AG10803 (cell line): ENCODE measurements at regions not wholly inside any gene's neighbourhood (a gene's known extent, or its start where the extent isn't known, plus 50 kb on each side); places are given as distances from the start of the nearest gene placed in this dataset.
A peak's percentile ranks its signal among the peaks of the same experiment; 100 is the strongest.

ENCODE experiments used
- DNase-seq: peaks from one replicate; pipeline ENCODE4 v3.0.0; 2010; ENCODE audit warnings: low read depth
- H3K4me3 ChIP-seq: 2 replicates; pipeline ENCODE4 v1.5.1; 2011; ENCODE audit warnings: mild to moderate bottlenecking, low read length, control low read depth
- TF ChIP-seq, protein P1 (sequence below): conservative IDR thresholded peaks from 2 replicates; pipeline ENCODE4 v1.5.1; 2011; ENCODE audit warnings: mild to moderate bottlenecking, low read length, control low read depth, inconsistent platforms

DNA sequence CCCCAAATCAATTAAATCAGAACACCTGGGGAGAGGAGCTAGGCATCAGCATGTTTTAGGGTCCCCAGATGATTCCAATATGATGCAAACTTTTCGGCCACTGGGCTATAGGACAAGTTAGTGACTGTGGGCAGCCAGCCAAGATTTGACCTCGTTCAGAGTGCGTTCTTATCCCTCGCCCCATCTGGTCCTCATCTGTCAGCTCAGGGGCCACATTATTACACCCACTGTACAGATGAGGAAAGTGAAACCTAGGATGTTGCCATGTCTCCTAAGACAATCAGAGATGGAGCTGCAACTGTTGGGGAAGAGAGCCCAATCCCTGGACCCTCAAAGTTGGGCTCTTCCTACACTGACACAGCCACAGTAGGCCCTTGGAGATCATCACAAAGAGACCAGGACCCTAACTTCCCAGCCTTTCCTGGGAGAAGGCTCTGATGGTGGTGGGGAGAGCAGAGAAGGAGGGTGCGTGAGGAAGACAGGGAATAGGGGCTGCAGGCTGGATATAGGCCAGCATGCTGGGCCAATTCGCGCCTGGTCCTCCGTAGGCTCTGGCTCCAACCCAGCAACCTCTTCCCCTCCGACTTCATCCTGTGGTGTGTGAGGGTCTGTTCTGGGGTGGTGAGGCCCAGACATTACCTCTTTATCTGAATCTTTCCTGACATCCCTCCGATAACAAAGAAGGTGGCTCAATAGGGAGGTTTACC, 109.4 kb upstream of the ZMIZ1 start:
- H3K4me3 ChIP-seq = no peak overlapping the region
- TF ChIP-seq, protein P1, sequence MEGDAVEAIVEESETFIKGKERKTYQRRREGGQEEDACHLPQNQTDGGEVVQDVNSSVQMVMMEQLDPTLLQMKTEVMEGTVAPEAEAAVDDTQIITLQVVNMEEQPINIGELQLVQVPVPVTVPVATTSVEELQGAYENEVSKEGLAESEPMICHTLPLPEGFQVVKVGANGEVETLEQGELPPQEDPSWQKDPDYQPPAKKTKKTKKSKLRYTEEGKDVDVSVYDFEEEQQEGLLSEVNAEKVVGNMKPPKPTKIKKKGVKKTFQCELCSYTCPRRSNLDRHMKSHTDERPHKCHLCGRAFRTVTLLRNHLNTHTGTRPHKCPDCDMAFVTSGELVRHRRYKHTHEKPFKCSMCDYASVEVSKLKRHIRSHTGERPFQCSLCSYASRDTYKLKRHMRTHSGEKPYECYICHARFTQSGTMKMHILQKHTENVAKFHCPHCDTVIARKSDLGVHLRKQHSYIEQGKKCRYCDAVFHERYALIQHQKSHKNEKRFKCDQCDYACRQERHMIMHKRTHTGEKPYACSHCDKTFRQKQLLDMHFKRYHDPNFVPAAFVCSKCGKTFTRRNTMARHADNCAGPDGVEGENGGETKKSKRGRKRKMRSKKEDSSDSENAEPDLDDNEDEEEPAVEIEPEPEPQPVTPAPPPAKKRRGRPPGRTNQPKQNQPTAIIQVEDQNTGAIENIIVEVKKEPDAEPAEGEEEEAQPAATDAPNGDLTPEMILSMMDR = no peak
- DNase-seq = no peak

DNA sequence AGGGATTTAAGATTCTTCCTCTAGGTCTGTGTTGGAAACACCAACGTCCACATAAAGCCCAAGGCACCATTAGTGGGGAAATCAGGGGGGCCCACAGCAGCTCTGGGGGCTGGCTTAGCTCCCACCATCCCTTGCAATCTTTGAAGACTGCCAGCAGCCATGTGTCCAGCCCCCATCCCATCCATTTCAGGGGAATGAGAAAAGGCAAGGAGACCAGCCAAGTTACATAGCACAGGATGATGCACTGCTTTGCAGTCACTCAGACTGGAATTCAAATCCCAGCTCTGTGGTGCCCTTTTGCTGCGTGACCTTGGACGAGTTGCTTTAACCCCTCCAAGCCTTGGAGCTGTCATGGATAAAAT, 108.9 kb upstream of the ZMIZ1 start:
- H3K4me3 ChIP-seq = no peak overlapping the region
- TF ChIP-seq, protein P1 = no peak
- DNase-seq = peak; percentile 41

DNA sequence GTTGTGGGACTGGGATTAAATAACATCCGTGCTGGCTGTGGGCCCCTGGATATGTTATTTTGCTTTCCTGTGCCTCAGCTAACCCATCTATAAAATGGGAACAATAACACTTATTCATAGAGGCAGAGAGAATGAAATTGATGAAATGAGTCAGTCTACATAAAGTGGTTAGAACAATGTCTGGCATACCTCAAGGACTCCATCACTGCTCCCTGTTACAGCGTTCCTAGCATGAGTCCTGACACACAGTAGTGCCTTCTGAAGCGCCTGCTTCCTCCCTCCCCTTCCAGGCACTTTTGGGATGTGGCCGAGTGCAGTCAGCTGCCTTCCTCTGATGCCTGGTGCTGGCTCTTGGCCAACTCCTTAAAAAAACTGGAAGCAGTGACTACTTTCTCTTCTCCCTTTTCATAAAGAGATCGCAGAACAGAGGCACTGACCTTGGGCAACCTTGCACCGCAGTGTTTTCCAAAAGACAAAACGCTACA, 108.4 kb upstream of the ZMIZ1 start:
- H3K4me3 ChIP-seq = no peak overlapping the region
- TF ChIP-seq, protein P1 = no peak
- DNase-seq = peak; percentile 89

DNA sequence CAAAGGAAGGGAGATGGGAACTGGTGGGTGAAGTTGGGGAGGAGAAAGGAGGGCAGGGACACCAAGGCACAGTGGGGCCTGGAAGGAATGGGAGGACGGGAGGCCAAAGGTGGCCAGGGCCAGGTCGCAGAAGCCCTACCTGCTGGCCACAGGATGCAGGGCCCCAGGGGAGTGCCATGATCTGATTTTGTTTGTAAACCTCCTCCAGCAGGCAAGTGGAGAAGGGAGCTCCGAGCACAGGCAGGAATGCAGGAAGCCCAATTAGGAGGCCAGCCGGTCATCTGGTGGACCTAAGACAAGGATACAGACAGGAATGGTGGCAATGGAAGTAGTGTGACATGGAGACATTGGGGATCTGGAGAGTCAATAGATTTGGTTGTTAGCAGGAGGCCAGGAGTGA, 107.0 kb upstream of the ZMIZ1 start:
- TF ChIP-seq, protein P1 = no peak
- DNase-seq = no peak
- no peak overlapping the region for H3K4me3 ChIP-seq

DNA sequence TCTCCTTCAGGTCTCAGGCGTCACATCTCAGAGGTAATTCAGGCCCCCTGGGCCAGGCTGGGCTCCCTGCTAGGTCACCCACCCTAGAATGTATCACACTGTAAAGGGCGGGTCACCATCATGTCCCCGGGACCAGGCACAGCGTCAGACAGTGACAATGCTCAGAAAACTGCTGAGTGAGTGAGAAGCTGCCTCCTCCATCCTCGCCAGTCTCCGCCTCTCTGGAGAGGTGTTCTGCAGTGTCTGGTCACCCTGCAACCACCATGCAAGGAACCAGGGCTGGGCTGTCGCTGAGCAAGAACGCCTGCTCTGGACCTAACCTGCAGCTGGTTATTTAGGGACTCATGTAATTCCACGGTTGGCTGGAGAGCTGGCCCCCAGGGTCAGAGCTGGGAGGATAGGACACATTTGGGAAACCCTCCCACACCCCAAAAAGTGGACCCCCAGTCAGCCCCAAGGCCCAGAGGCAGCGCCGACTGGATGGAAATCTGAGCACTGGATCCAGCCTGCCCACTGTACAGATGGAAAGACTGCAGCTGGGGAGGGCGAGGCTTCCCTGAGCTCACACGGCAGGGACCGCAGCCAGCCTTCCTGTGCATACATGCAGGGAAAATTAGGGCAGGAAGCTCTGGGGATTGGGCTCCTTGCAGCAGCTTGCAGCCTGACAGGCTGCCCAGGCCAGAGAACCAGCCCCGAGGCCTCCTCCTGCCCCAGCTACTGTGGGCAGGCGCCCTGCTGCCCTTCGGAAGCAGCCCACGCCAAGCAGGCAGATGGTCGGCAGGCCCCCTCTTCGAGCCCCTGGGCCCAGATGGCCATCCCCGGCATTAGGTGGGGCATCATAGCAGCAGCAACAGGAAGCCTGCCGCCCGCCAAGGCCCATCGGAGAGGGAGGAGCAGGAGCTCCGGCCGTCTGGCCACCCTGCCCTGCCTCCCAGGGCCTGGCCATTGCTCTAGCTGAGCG, 105.4 kb upstream of the ZMIZ1 start:
- H3K4me3 ChIP-seq = no peak overlapping the region
- TF ChIP-seq, protein P1 = no peak
- no peak for DNase-seq

DNA sequence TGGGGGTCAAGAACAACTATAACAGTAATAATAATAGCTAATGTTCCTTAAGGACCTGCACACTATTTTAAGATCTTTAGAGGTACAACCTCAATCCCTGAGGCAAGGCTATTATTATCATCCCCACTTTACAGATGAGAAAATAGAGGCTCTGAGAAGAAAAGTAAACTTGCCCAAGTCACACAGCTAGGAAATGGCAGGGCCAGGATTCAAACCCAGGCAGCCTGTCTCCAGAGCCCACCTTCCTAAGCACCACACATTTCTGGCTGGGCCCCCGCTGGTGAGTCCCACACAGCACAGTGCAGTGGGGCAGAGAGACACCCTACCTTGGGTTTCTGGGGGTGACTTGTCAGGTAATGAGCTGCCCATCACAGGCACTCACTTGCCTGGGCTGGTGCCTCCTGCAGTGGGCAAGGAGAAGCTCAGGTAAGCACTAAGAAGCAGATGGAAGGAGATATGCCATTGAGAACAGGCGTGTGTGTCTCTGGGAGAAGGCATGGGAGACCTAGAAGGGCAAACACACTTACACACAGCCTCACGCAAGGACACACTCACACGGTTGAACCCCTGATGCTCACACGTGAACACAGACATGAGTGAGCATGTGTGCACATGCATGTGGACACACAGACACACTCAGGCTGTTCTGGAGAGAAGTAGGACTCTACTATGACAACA, 104.4 kb upstream of the ZMIZ1 start:
- no peak for DNase-seq
- no peak overlapping the region for H3K4me3 ChIP-seq
- TF ChIP-seq, protein P1 = no peak
